ENCODE measurements at regions not wholly inside any gene's neighbourhood (a gene's known extent, or its start where the extent isn't known, plus 50 kb on each side); places are given as distances from the start of the nearest gene placed in this dataset.
A peak's percentile ranks its signal among the peaks of the same experiment; 100 is the strongest.

GRCh38 chr7:7118822-7119221 is 63.5 kb upstream of the C1GALT1 start:
- no peak for DNase-seq (ENCODE audit: low spot score)

- DNase-seq (ENCODE audit: low spot score): no peak
Observed at GRCh38 chr7:7119729-7120128, 62.6 kb upstream of the C1GALT1 start.

- DNase-seq (ENCODE audit: low spot score): no peak
Observed at GRCh38 chr7:7122033-7122478, 60.3 kb upstream of the C1GALT1 start.

GRCh38 chr7:7122701-7123281 is 59.6 kb upstream of the C1GALT1 start:
- peak; percentile 42 for DNase-seq (ENCODE audit: low spot score)

GRCh38 chr7:7125963-7126362 is 56.4 kb upstream of the C1GALT1 start:
- DNase-seq (ENCODE audit: low spot score): no peak

GRCh38 chr7:7127773-7128172 is 54.6 kb upstream of the C1GALT1 start:
- DNase-seq (ENCODE audit: low spot score): no peak

GRCh38 chr7:7129381-7129780 is 53.0 kb upstream of the C1GALT1 start:
- no peak for DNase-seq (ENCODE audit: low spot score)

GRCh38 chr7:7131273-7131672 is 51.1 kb upstream of the C1GALT1 start:
- DNase-seq (ENCODE audit: low spot score): no peak
